Germinal center (tissue), 1 donor: ENCODE measurements at regions not wholly inside any gene's neighbourhood (a gene's known extent, or its start where the extent isn't known, plus 50 kb on each side); places are given as distances from the start of the nearest gene placed in this dataset.
"Not testable (repeated sequence)": the region's sequence is repeated elsewhere in the genome, so short reads cannot be mapped to it uniquely, and the experiment has no call there.

Experiments used
- DNase-seq: peaks from one replicate; pipeline ENCODE4 v3.0.0; 2012; ENCODE audit warnings: mixed read lengths, low spot score

DNA sequence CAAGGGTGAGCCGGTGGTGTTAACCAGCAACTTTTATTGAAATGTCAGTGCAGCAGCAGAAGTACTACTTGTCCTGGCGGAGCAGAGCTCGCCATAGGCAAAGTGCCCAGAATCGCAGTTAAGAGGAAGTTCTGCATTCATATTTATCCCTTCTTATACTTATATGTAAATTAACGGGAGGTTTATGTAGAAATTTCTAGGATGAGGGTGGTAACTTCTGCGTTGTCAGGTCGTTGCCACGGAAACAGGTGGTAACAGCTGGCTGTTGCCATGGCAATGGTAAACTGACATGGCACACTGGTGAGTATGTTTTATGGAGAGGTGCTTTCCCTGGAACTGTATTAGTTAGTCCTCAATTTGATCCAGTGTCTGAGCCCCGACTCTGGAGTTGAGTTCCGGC lies 2494.9 kb upstream of the PCDH20 start:
- no peak for DNase-seq

DNA sequence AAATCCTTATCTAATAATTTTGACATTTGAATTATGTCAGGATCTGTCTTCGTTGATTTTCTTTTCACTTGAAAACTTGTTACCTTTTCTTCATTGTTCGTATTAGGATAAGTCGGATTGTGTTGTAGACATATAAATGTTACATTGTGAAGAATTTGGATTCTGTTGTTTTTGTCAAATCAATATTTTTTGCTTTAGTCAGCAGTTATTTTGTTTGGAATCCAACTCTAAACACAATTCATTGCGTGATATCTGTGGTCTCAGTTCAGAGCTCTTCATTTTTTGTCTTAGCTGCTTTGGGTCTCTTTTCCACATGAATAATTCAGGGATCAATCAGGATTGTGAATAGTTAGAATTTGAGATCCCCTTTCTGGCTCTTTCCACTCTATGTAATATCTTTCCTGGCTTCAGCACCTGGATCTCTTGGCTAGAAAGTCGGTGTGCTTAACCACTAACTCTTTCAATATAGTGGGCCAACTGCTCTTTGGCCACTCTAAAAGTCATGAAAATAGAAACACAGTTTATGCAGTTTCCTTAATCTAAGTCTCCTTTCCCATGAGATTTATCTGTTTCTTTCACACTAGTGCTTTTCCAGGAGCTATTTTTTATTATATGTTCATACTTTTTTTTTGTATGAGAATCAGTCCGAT lies 2494.2 kb upstream of the PCDH20 start:
- no peak for DNase-seq

DNA sequence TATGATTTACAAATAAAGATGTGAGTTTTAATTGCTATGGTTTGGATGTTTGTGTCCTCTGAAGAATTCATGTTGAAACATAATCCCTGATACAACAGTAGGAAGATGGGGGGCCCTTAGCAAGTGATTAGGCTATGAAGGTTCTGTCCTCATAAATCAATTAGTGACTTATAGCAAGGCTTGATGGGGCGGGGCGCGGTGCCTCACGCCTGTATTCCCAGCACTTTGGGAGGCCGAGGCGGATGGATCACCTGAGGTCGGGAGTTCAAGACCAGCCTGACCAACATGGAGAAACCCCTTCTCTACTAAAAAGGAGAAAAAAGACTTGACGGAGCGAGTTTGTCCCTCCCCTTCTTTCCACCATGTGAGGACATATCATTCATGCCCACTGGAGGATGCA lies 2486.5 kb upstream of the PCDH20 start:
- DNase-seq = no peak

DNA sequence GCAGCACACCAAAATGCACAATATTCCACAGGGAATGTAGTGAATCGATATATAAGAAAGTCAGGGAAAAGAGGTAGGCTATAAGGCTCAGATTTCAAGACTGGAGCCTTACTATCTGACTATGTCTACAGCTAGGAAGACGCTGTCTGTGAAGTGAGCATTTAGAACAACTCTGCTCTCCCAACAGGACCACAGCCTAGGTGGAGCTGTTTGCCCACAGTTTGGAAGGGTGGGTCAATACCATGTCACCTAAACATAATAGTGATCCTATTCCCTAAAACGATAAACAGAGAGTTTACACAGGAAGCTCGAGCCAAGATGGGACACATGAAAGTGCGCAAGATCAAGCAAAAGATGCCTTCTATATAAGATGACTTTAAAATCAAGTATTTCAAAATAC lies 2486.0 kb upstream of the PCDH20 start:
- DNase-seq = no peak

DNA sequence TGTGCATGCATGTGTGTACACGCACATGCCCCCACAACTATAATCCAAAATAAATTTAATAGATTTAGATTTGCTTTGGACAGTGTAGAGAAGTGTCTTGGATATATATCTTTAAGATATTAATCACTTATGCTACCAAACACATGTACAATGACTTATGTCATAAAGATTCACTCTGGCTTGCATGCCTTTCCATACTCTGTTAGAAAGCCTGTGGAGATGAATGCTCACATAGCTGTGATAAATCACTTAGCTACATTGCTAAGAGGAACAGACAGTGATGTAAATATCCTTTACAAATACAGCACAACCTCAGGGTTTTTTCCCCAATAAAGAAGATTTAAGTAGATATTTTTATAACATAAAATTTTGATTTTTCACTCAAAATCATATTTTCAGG lies 2484.8 kb upstream of the PCDH20 start:
- no peak for DNase-seq

DNA sequence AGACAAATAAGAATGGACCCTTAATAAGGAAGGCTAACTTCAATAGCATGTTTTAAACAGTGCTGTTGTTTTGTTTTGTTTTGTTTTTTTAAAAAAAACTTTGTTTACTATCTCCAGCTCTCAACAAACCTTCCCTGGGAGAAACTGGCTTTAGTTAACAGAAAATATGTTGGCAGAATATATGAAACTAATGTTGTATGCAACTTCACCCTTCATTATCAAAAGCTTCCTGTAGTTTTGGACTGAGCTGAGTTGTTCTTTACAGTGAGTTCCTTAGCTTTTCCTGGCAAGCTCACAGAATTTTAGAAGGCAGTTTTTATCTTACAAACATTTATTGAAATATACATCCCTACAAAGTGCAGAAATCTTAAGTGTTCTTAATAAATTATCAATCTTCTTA lies 2480.7 kb upstream of the PCDH20 start:
- DNase-seq = no peak

DNA sequence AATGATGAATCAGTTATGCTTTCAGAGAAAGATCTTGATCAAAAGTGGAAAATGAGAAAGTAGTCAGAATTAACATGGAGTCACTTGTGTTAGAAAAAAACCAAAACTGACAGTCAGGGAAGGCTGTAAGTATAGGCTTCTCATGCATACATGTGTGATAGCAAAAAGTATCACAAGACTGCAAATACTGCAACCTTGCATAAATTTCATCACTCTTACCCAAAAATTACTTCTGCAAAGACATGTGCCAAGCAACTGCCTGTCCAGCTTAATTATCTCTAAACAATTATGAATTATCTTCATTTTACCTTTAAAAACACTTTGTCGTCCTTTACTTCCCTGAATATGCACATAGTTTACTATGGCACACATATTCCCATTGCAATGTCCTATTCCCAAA lies 2466.4 kb upstream of the PCDH20 start:
- no peak for DNase-seq

DNA sequence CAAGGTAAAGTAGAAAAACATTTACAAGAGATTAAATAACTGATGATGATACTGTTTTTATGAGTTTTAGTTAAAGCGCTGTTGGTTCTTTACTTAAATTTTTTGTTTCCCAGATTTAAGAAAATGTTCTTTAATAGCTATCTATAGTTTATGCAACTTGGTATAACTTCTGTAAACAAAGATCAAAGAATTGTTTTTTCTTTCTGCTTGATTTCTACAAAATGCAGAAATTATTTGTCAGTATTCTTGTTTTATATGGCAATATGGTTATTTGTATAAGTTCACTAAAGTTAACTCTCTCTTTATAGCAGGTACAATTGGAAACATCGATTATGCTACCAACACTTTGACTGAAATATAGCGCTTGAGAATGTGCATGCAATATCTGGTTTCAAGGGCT lies 2465.1 kb upstream of the PCDH20 start:
- DNase-seq = no peak

DNA sequence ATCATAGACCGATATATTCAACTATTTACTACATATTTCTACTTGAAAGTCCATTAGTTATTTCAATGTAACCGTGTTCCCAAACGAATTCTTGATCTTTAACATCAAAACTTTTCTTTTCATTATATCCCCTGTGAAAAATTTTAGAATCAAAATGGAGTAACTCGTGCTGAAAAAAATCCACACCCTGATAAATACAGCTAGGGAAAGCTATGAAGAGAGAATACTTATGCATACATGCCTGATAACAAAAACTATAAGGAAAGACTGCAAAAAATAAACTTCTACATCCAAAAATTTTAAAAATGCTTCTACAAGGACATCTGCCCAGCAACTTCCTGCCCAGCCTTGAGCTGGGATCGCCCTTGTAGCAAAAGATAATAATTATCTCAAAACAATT lies 2458.3 kb upstream of the PCDH20 start:
- DNase-seq = no peak

DNA sequence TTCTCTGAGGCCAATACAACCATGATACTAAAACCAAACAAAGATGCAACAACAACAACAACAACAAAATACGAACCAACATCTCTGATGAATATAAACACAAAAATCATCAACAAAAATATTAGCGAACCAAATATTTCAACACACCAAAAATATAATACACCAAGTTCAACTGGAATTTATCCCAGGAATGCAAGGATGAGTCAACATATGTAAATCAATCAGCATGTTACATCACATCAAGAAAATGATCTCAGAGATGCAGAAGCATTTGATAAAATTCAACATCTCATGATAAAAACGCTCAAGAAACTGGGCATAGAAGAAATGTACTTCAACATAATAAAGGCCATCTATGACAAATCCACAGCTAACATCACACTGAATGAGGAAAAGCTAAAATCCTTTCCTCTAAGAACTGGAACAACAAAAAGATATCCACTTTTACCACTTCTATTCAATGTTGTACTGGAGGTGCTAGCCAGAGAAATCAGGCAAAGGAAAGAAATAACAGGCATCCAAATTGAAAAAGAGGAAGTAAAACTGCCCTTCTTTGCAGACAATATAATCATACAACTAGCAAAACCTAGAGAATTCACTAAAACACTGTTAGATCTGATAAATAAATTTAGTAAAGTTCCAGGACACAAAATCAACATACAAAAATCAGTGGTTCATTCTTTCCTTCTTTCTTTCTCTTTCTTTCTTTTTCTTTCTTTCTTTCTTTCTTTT lies 2448.7 kb upstream of the PCDH20 start:
- no peak for DNase-seq

DNA sequence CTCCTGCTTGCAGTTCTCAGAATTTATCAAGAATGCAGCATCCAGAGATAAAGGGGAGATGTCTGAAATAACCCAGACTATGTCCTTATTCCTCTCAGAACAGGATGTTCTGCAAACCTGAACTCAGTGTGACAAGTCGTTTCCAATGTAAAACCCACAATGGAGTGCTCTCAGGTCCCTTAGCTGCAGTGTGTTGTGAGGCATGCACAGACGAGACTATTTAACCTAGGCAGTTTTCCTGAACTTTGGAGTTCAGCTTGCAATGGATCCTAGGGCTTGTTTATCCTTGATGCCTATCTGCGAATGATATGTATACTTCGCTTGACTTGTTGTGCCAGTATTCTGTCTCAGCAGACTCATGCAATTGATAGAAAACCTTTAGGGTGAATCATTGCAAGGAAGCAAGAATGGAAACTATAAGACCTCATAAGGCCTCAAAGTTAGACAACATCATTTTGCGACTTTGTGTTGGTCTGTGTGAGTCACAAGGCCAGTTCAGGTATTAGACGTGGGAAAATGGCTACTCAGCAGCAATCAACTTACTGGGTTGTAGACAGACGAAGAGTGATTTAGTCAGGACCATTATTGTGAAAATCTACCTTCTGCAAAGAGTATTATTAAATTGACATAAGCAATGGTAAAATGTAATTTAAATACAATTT lies 2439.9 kb upstream of the PCDH20 start:
- no peak for DNase-seq

DNA sequence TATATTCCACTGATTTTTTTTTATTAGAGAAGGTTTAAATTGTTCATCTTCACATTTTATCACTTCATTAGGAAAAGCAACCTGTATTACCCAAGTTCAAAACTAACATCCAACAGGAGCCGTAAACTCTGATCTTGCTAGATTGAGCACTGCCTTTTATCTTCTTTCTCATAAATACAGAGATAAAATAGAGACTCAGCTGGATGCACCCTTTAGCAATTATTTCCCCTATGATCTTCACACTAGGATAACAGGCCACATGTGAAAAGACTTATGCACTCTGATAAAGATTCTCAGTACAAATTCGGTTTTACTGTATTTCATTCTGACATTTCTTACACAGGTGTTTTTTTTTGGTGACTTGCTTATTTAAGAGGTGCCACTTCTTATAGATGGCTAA lies 2438.2 kb upstream of the PCDH20 start:
- DNase-seq = no peak

DNA sequence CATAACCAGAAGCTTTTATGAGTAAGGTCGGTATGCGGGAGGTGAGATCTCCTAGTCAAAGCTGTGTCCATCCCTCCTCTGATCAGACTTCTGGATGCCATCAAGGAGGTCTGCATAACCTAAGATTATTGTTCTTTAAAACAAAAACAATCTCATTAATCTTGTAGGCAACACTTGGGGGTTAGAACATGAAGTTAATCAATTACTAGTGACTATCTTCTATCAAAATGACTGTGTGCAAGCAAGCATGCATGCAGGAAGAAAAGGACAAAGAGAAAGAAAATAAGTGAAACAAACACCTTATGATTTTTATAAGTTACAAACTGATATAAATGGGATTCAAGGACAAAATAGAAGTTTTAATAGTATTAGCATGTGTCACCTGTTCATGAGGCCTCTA lies 2435.9 kb upstream of the PCDH20 start:
- no peak for DNase-seq

DNA sequence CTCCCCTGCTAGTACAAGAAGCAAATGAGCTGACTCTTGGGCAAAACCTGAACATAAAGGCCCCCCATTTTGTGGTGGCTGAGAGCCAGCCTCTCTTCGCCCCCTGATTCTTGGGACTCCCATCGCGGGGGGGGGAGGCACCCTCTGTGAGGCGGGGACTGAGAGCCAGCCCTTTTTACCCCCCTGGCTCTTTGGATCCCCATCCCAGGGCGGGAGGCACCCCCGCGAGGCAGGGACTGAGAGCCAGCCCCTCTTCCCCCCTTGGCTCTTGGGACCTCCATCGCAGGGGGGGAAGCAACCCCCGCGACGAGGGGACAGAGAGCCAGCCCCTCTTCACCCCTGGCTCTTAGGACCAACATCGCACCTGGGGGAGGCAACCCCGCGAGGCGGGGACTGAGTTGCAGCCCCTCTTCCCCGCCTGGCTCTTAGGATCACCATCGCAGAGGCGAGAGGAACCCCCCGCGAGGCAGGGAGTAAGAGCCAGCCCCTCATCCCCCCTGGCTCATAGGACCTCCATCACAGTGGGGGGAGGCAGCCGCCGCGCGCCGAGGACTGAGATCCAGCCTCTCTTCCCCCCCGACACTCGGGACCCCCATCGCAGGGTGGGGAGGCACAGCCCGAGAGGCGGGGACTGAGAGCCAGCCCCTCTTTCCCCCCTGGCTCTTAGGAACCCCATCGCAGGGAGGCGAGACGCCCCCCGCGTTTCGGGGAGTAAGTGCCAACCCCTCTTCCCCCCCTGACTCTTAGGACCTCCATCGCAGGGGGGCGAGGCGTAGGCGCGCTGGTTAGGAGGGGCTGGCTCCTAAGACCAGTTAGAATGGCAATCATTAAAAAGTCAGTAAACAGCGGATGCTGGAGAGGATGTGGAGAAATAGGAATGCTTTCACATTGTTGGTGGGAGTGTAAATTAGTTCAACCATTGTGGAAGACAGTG lies 2428.4 kb upstream of the PCDH20 start:
- DNase-seq = no peak

DNA sequence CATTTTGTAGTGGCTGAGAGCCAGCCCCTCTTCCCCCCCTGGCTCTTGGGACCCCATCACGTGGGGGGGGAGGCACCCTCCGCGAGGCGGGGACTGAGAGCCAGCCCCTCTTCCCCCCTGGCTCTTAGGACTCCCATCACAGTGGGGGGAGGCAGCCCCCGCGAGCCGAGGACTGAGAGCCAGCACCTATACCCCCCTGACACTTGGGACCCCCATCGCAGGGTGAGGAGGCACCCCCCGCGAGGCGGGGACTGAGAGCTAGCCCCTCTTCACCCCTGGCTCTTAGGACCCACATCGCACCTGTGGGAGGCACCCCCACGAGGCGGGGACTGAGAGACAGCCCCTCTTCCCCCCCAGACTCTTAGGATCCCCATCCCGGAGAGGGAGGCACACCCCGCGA lies 2426.5 kb upstream of the PCDH20 start:
- DNase-seq = no peak

DNA sequence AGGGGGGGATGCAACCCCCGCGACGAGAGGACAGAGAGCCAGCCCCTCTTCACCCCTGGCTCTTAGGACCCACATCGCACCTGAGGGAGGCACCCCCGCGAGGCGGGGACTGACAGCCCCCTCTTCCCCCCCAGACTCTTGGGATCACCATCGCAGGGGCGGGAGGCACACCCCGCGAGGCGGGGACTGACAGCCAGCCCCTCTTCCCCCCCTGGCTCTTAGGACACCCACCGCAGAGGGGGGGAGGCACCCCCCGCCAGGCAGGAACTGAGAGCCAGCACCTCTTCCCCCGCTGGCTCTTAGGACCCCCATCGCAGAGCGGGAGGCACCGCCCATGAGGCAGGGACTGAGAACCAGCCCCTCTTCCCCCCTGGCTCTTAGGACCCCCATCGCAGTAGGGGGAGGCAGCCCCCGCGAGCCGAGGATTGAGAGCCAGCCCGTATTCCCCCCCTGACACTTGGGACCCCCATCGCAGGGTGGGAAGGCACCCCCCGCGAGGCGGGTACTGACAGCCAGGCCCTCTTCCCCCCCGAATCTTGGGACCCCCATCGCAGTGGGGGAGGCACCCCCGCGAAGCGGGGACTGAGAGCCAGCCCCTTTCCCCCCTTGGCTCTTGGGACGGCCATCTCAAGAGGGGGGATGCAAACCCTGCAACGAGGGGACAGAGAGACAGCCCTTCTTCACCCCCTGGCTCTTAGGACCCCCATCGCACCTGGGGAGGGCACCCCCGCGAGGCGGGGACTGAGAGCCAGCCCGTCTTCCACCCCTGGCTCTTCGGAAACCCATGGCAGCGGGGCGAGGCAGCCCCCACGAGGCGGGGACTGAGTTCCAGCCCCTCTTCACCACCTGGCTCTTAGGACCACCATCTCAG lies 2425.1 kb upstream of the PCDH20 start:
- no peak for DNase-seq

DNA sequence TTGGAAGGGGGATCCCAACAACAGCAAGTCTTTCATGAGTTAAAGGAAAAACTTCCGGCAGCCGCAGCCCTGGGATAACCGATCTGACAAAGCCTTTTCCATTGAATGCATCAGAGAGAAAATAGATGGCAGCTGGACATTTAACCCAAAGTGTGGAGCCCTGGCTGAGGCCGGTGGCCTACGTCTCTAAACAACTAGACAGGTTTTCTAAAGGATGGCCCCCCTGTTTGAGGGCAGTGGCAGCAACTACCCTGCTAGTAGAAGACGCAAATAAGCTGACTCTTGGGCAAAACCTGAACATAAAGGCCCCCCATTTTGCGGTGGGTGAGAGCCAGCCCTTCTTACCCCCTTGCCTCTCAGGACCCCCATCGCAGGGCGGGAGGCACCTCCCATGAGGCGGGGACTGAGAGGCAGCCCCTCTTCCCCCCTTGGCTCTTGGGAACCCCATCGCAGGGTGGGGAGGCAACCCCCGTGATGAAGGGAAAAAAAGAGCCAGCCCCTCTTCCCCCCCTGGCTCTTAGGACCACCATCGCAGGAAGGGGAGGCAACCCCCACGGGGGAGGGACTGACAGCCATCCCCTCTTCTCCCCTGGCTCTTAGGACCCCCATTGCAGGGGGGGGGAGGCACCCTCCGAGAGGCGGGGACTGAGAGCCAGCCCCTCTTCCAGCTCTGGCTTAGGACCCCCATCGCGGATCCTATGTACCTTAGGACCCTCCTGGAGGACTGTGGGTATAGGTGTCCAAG lies 2422.9 kb upstream of the PCDH20 start:
- DNase-seq = no peak

DNA sequence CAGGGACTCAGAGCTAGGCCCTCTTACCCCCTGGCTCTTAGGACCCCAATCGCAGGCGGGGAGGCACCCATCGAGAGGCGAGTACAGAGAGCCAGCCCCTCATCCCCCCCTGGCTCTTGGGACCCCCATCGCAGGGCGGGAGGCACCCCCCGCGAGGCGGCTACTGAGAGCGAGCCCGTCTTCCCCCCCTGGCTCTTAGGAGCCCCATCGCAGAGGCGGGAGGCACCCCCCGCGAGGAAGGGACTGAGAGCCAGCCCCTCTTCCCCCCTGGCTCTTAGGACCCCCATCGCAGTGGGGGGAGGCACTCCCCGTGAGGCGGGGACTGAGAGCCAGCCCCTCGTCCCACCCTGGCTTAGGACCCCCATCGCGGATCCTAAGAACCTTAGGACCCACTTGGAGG lies 2422.1 kb upstream of the PCDH20 start:
- DNase-seq = not testable (repeated sequence)

DNA sequence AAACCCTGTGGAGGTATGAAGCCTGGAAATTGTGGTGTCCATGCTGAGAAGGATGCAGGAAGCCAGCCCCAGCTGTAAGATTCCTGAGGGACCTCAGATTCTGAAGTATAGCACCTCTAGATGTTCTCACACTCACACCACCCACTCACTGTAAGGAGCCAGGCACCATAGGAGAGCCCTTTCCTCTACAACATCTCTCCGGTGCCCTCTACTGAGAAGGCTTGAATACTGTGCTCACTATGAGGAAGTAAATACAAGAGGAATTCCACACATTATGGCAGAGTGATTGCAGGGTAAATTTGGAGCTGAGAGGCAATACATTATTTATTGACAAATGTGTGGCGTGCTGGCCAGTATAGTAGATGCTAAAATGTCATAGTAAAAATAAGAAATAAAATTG lies 2414.0 kb upstream of the PCDH20 start:
- not testable (repeated sequence) for DNase-seq

DNA sequence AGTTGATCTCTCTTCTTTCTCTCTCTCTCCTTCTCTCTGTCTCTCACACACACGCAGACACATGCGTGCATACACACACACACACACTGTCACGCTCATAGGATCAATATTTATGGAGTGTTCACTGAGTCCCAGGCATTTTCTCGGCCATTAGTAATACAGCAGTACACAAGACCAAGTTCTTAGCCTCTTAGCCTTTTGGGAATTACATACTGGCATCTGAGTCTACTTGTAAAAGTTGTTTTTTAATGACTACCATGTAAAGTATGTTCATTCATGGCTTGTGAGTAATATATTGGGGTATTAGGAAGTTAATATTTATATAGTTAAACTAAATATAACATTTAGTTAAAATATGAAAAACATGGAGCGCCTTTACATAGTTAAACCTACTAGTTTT lies 2406.1 kb upstream of the PCDH20 start:
- not testable (repeated sequence) for DNase-seq
